Activated CD8-positive, alpha-beta memory T cell treated with anti-CD3 and anti-CD28 coated beads for 36 hours (primary cell): ENCODE measurements at regions not wholly inside any gene's neighbourhood (a gene's known extent, or its start where the extent isn't known, plus 50 kb on each side); places are given as distances from the start of the nearest gene placed in this dataset.

ENCODE experiments used
- CTCF ChIA-PET: fragments of 350-600 bp; sonication (Branson Sonifier 250); formaldehyde crosslinking; loops from one replicate; lab custom pipeline; 2021; ENCODE audit warnings: antibody characterized with exemption; lab: Charles Lee
- POLR2A ChIA-PET: fragments of 350-600 bp; sonication (Branson Sonifier 250); formaldehyde crosslinking; loops from one replicate; lab custom pipeline; 2021; ENCODE audit warnings: antibody characterized with exemption; lab: Charles Lee

GRCh38 chr6:167588181-167588919 is 238.4 kb upstream of the AFDN start:
- CTCF ChIA-PET, result no interaction called here
- POLR2A ChIA-PET, result no interaction called here

- POLR2A ChIA-PET, result no interaction called here
- CTCF ChIA-PET, result no interaction called here
Observed at GRCh38 chr6:167588920-167589614, 237.6 kb upstream of the AFDN start.

- ChIA-PET CTCF (no interaction called here), POLR2A (no interaction called here)
Observed at GRCh38 chr6:167589615-167589940, 237.1 kb upstream of the AFDN start.

GRCh38 chr6:167590193-167590592 is 236.5 kb upstream of the AFDN start:
- CTCF ChIA-PET, result no interaction called here
- POLR2A ChIA-PET, result no interaction called here
